Lower leg skin (tissue), 4 donors: ENCODE measurements at regions not wholly inside any gene's neighbourhood (a gene's known extent, or its start where the extent isn't known, plus 50 kb on each side); places are given as distances from the start of the nearest gene placed in this dataset.
A peak's percentile ranks its signal among the peaks of the same experiment; 100 is the strongest.

Source experiments
- DNase-seq, 2 donors: peaks; one replicate each; pipeline ENCODE4 v3.0.0-alpha.2; 2019; ENCODE audit warnings: low spot score in 2 of 2
- H3K4me3 ChIP-seq: fragments of 200-600 bp; sonication (generic); 2 replicates; pipeline ENCODE4 v1.5.1; 2017; ENCODE audit warnings: mild to moderate bottlenecking, low read depth; ENCODE audit not compliant: poor library complexity, severe bottlenecking
- CTCF ChIP-seq, 3 donors: fragments of 450-650 bp; IDR thresholded peaks; one replicate each; pipeline ENCODE4 v1.5.1; 2016; ENCODE audit warnings: antibody characterized with exemption in 3 of 3, mild to moderate bottlenecking in 3 of 3, moderate library complexity in 2 of 3
- POLR2A ChIP-seq, 2 donors: fragments of 450-650 bp; IDR thresholded peaks; one replicate each; pipeline ENCODE4 v1.6.1; 2016 to 2017; ENCODE audit warnings: antibody characterized with exemption in 2 of 2, mild to moderate bottlenecking in 1 of 2, moderate library complexity in 1 of 2
- WGBS, 2 donors: methylation state at CpG; one replicate each; pipeline ENCODE4 v1.1.5; 2018; 5-methylcytosine and 5-hydroxymethylcytosine counted together
- intact Hi-C: fragments of 100-400 bp; cut with DNase I; formaldehyde crosslinking; loops from one replicate; pipeline ENCODE4 v1.15.0; 2023; ENCODE audit warnings: low total_unique reads

GRCh38 chr22:47374273-47374771 is 611.9 kb downstream of the TBC1D22A start:
- no peak overlapping the region for H3K4me3 ChIP-seq
- 82 to 87% methylated on average over 15 of the region's 15 CpGs for WGBS, 2 donors
- intact Hi-C loops, result no loop called here
- no peak for TF ChIP-seq POLR2A (IDR thresholded peaks at IDR 0.05)
- no peak for TF ChIP-seq CTCF (IDR thresholded peaks at IDR 0.05)
- DNase-seq, result peak in 1 of 2 donors; percentile 68

GRCh38 chr22:47373648-47374272 is 611.3 kb downstream of the TBC1D22A start:
- WGBS, 2 donors, result 71 to 72% methylated on average over 12 of the region's 13 CpGs
- TF ChIP-seq POLR2A (IDR thresholded peaks at IDR 0.05), result no peak
- no peak for TF ChIP-seq CTCF (IDR thresholded peaks at IDR 0.05)
- intact Hi-C loops, result no loop called here
- no peak overlapping the region for H3K4me3 ChIP-seq
- peak in 1 of 2 donors; percentile 76 for DNase-seq

GRCh38 chr22:47372596-47373385 is 610.3 kb downstream of the TBC1D22A start:
- H3K4me3 ChIP-seq, result no peak overlapping the region
- 85 to 90% methylated on average over 27 of the region's 27 CpGs for WGBS, 2 donors
- DNase-seq, result peak in 1 of 2 donors; percentile 53
- no peak for TF ChIP-seq POLR2A (IDR thresholded peaks at IDR 0.05)
- TF ChIP-seq CTCF (IDR thresholded peaks at IDR 0.05), result no peak
- intact Hi-C loops, result no loop called here

GRCh38 chr22:47372111-47372581 is 609.7 kb downstream of the TBC1D22A start:
- intact Hi-C loops, result no loop called here
- TF ChIP-seq POLR2A (IDR thresholded peaks at IDR 0.05) (no peak), CTCF (IDR thresholded peaks at IDR 0.05) (no peak)
- no peak overlapping the region for H3K4me3 ChIP-seq
- WGBS, 2 donors, result 81 to 83% methylated on average over 15 of the region's 15 CpGs
- DNase-seq, result peak in 1 of 2 donors; percentile 78

GRCh38 chr22:47371263-47372090 is 609.0 kb downstream of the TBC1D22A start:
- peak in 1 of 2 donors; percentile 70 for DNase-seq
- no peak overlapping the region for H3K4me3 ChIP-seq
- intact Hi-C loops, result no loop called here
- TF ChIP-seq CTCF (IDR thresholded peaks at IDR 0.05) (no peak), POLR2A (IDR thresholded peaks at IDR 0.05) (no peak)
- WGBS, 2 donors, result 73 to 79% methylated on average over 13 to 15 of the region's 15 CpGs
